Activated naive CD4-positive, alpha-beta T cell treated with anti-CD3 and anti-CD28 coated beads, Interleukin-2, amount 50 U/mL, for 24 hours (primary cell): ENCODE measurements at regions not wholly inside any gene's neighbourhood (a gene's known extent, or its start where the extent isn't known, plus 50 kb on each side); places are given as distances from the start of the nearest gene placed in this dataset.

ENCODE experiments used
- H3K27ac Mint-ChIP-seq: one replicate; pipeline ENCODE4 v1.8.0; 2021; ENCODE audit warnings: mild to moderate bottlenecking, mixed read lengths
- H3K27me3 Mint-ChIP-seq: one replicate; pipeline ENCODE4 v1.8.0; 2021; ENCODE audit warnings: mixed read lengths
- H3K36me3 Mint-ChIP-seq: one replicate; pipeline ENCODE4 v1.8.0; 2021; ENCODE audit warnings: mixed read lengths
- H3K4me1 Mint-ChIP-seq: one replicate; pipeline ENCODE4 v1.8.0; 2021; ENCODE audit warnings: mixed read lengths
- H3K4me3 Mint-ChIP-seq: one replicate; pipeline ENCODE4 v1.8.0; 2021; ENCODE audit warnings: mild to moderate bottlenecking, mixed read lengths
- H3K9me3 Mint-ChIP-seq: one replicate; pipeline ENCODE4 v1.8.0; 2021; ENCODE audit warnings: mixed read lengths

GRCh38 chr18:71168557-71169145, 879.8 kb downstream of the SOCS6 start:
- Mint-ChIP-seq H3K4me3 (no peak overlapping the region), H3K36me3 (no peaks in the 10 kb centered on the region), H3K9me3 (no peaks in the 10 kb centered on the region), H3K4me1 (no peaks in the 10 kb centered on the region), H3K27me3 (peaks cover under 1% of the 10 kb centered on the region), H3K27ac (no peak overlapping the region)

GRCh38 chr18:71136487-71136886, 847.6 kb downstream of the SOCS6 start:
- Mint-ChIP-seq H3K4me1 (no peaks in the 10 kb centered on the region), H3K4me3 (no peak overlapping the region), H3K27ac (no peak overlapping the region), H3K9me3 (no peaks in the 10 kb centered on the region), H3K27me3 (no peaks in the 10 kb centered on the region), H3K36me3 (no peaks in the 10 kb centered on the region)

GRCh38 chr18:71134122-71134521, 845.3 kb downstream of the SOCS6 start:
- H3K4me3 Mint-ChIP-seq, result no peak overlapping the region

GRCh38 chr18:71131918-71132317, 843.1 kb downstream of the SOCS6 start:
- no peaks in the 10 kb centered on the region for H3K9me3 Mint-ChIP-seq
- no peak overlapping the region for H3K4me3 Mint-ChIP-seq
- no peaks in the 10 kb centered on the region for H3K36me3 Mint-ChIP-seq
- no peaks in the 10 kb centered on the region for H3K4me1 Mint-ChIP-seq
- no peaks in the 10 kb centered on the region for H3K27me3 Mint-ChIP-seq
- H3K27ac Mint-ChIP-seq, result no peak overlapping the region

More at GRCh38 chr18:71134122-71134521, 845.3 kb downstream of the SOCS6 start:
- no peak overlapping the region for H3K27ac Mint-ChIP-seq
- H3K4me1 Mint-ChIP-seq, result no peaks in the 10 kb centered on the region
- H3K9me3 Mint-ChIP-seq, result no peaks in the 10 kb centered on the region
- no peaks in the 10 kb centered on the region for H3K27me3 Mint-ChIP-seq
- no peaks in the 10 kb centered on the region for H3K36me3 Mint-ChIP-seq

- Mint-ChIP-seq H3K27ac (no peak overlapping the region), H3K27me3 (no peaks in the 10 kb centered on the region), H3K4me1 (no peaks in the 10 kb centered on the region), H3K4me3 (no peak overlapping the region), H3K36me3 (no peaks in the 10 kb centered on the region), H3K9me3 (no peaks in the 10 kb centered on the region)
Measured at GRCh38 chr18:71130351-71130750, 841.5 kb downstream of the SOCS6 start.

- no peaks in the 10 kb centered on the region for H3K4me1 Mint-ChIP-seq
- peaks cover 5% of the 10 kb centered on the region for H3K9me3 Mint-ChIP-seq
- no peaks in the 10 kb centered on the region for H3K36me3 Mint-ChIP-seq
- no peak overlapping the region for H3K27ac Mint-ChIP-seq
- H3K27me3 Mint-ChIP-seq, result no peaks in the 10 kb centered on the region
- H3K4me3 Mint-ChIP-seq, result no peak overlapping the region
Measured at GRCh38 chr18:71125581-71125980, 836.7 kb downstream of the SOCS6 start.

- Mint-ChIP-seq H3K4me3 (no peak overlapping the region), H3K4me1 (no peaks in the 10 kb centered on the region), H3K36me3 (no peaks in the 10 kb centered on the region), H3K27ac (no peak overlapping the region), H3K27me3 (no peaks in the 10 kb centered on the region), H3K9me3 (no peaks in the 10 kb centered on the region)
Measured at GRCh38 chr18:71116535-71116934, 827.7 kb downstream of the SOCS6 start.

- Mint-ChIP-seq H3K27ac (no peak overlapping the region), H3K36me3 (no peaks in the 10 kb centered on the region), H3K4me3 (no peak overlapping the region), H3K4me1 (no peaks in the 10 kb centered on the region), H3K9me3 (no peaks in the 10 kb centered on the region), H3K27me3 (no peaks in the 10 kb centered on the region)
Measured at GRCh38 chr18:71115261-71115660, 826.4 kb downstream of the SOCS6 start.

- H3K9me3 Mint-ChIP-seq, result no peaks in the 10 kb centered on the region
- no peaks in the 10 kb centered on the region for H3K36me3 Mint-ChIP-seq
- no peaks in the 10 kb centered on the region for H3K4me1 Mint-ChIP-seq
- H3K27me3 Mint-ChIP-seq, result no peaks in the 10 kb centered on the region
- peak overlapping the region; percentile 24 for H3K27ac Mint-ChIP-seq
- H3K4me3 Mint-ChIP-seq, result no peak overlapping the region
Measured at GRCh38 chr18:71114550-71115210, 825.8 kb downstream of the SOCS6 start.

- Mint-ChIP-seq H3K9me3 (no peaks in the 10 kb centered on the region), H3K27ac (no peak overlapping the region), H3K4me1 (no peaks in the 10 kb centered on the region), H3K27me3 (no peaks in the 10 kb centered on the region), H3K4me3 (no peak overlapping the region), H3K36me3 (no peaks in the 10 kb centered on the region)
Measured at GRCh38 chr18:71107244-71107643, 818.4 kb downstream of the SOCS6 start.

- H3K4me1 Mint-ChIP-seq, result no peaks in the 10 kb centered on the region
Measured at GRCh38 chr18:71106701-71107100, 817.9 kb downstream of the SOCS6 start.

GRCh38 chr18:71105994-71106546, 817.2 kb downstream of the SOCS6 start:
- no peak overlapping the region for H3K4me3 Mint-ChIP-seq
- no peaks in the 10 kb centered on the region for H3K27me3 Mint-ChIP-seq

More at GRCh38 chr18:71106701-71107100, 817.9 kb downstream of the SOCS6 start:
- H3K9me3 Mint-ChIP-seq, result no peaks in the 10 kb centered on the region
- H3K4me3 Mint-ChIP-seq, result no peak overlapping the region
- no peaks in the 10 kb centered on the region for H3K36me3 Mint-ChIP-seq
- H3K27me3 Mint-ChIP-seq, result no peaks in the 10 kb centered on the region
- no peak overlapping the region for H3K27ac Mint-ChIP-seq

GRCh38 chr18:71105078-71105819, 816.4 kb downstream of the SOCS6 start:
- Mint-ChIP-seq H3K36me3 (no peaks in the 10 kb centered on the region), H3K9me3 (no peaks in the 10 kb centered on the region), H3K27me3 (no peaks in the 10 kb centered on the region), H3K4me1 (no peaks in the 10 kb centered on the region), H3K4me3 (no peak overlapping the region), H3K27ac (no peak overlapping the region)

More at GRCh38 chr18:71105994-71106546, 817.2 kb downstream of the SOCS6 start:
- Mint-ChIP-seq H3K36me3 (no peaks in the 10 kb centered on the region), H3K27ac (no peak overlapping the region), H3K4me1 (no peaks in the 10 kb centered on the region), H3K9me3 (no peaks in the 10 kb centered on the region)

GRCh38 chr18:71079606-71080005, 790.8 kb downstream of the SOCS6 start:
- H3K4me1 Mint-ChIP-seq, result no peaks in the 10 kb centered on the region
- H3K9me3 Mint-ChIP-seq, result no peaks in the 10 kb centered on the region
- no peak overlapping the region for H3K4me3 Mint-ChIP-seq
- no peak overlapping the region for H3K27ac Mint-ChIP-seq
- H3K27me3 Mint-ChIP-seq, result no peaks in the 10 kb centered on the region
- H3K36me3 Mint-ChIP-seq, result no peaks in the 10 kb centered on the region

GRCh38 chr18:71077451-71077850, 788.6 kb downstream of the SOCS6 start:
- H3K4me3 Mint-ChIP-seq, result no peak overlapping the region
- H3K27ac Mint-ChIP-seq, result no peak overlapping the region
- no peaks in the 10 kb centered on the region for H3K9me3 Mint-ChIP-seq
- no peaks in the 10 kb centered on the region for H3K27me3 Mint-ChIP-seq
- H3K36me3 Mint-ChIP-seq, result no peaks in the 10 kb centered on the region
- no peaks in the 10 kb centered on the region for H3K4me1 Mint-ChIP-seq

- no peaks in the 10 kb centered on the region for H3K36me3 Mint-ChIP-seq
- H3K27me3 Mint-ChIP-seq, result no peaks in the 10 kb centered on the region
- no peaks in the 10 kb centered on the region for H3K4me1 Mint-ChIP-seq
- H3K4me3 Mint-ChIP-seq, result no peak overlapping the region
- H3K9me3 Mint-ChIP-seq, result no peaks in the 10 kb centered on the region
- no peak overlapping the region for H3K27ac Mint-ChIP-seq
Measured at GRCh38 chr18:71075147-71075546, 786.3 kb downstream of the SOCS6 start.
